Putamen (tissue), 1 donor: ENCODE measurements at regions not wholly inside any gene's neighbourhood (a gene's known extent, or its start where the extent isn't known, plus 50 kb on each side); places are given as distances from the start of the nearest gene placed in this dataset.
A peak's percentile ranks its signal among the peaks of the same experiment; 100 is the strongest.
"Not testable (repeated sequence)": the region's sequence is repeated elsewhere in the genome, so short reads cannot be mapped to it uniquely, and the experiment has no call there.

Source experiments
- DNase-seq: peaks from one replicate; pipeline ENCODE4 v3.0.0-alpha.2; 2016; ENCODE audit warnings: low spot score

- no peak for DNase-seq
These were observed 197.3 kb downstream of the UNC5CL start for GRCh38 chr6:40841721-40842120.

GRCh38 chr6:40832691-40833090 is 206.3 kb downstream of the UNC5CL start:
- peak; percentile 9 for DNase-seq

GRCh38 chr6:40831381-40831780 is 207.6 kb downstream of the UNC5CL start:
- no peak for DNase-seq

- DNase-seq, result no peak
These were observed 213.9 kb downstream of the UNC5CL start for GRCh38 chr6:40825102-40825501.

GRCh38 chr6:40823917-40824891 is 214.8 kb downstream of the UNC5CL start:
- not testable (repeated sequence) for DNase-seq

GRCh38 chr6:40822619-40823018 is 216.4 kb downstream of the UNC5CL start:
- no peak for DNase-seq

- DNase-seq, result no peak
These were observed 219.7 kb downstream of the UNC5CL start for GRCh38 chr6:40819182-40819834.

- no peak for DNase-seq
These were observed 221.7 kb downstream of the UNC5CL start for GRCh38 chr6:40817369-40817768.

- DNase-seq, result no peak
These were observed 222.4 kb downstream of the UNC5CL start for GRCh38 chr6:40816601-40817000.

- DNase-seq, result no peak
These were observed 223.3 kb downstream of the UNC5CL start for GRCh38 chr6:40815731-40816130.

GRCh38 chr6:40810171-40810570 is 223.0 kb upstream of the LRFN2 start:
- DNase-seq, result no peak

- no peak for DNase-seq
These were observed 222.5 kb upstream of the LRFN2 start for GRCh38 chr6:40809627-40810026.

- DNase-seq, result no peak
These were observed 220.3 kb upstream of the LRFN2 start for GRCh38 chr6:40807484-40807883.

GRCh38 chr6:40806256-40806864 is 219.2 kb upstream of the LRFN2 start:
- DNase-seq, result no peak

- no peak for DNase-seq
These were observed 218.2 kb upstream of the LRFN2 start for GRCh38 chr6:40805336-40805735.

GRCh38 chr6:40804905-40805304 is 217.7 kb upstream of the LRFN2 start:
- DNase-seq, result no peak

GRCh38 chr6:40803897-40804702 is 216.9 kb upstream of the LRFN2 start:
- DNase-seq, result peak; percentile 10

- DNase-seq, result no peak
These were observed 215.3 kb upstream of the LRFN2 start for GRCh38 chr6:40802481-40802880.

- no peak for DNase-seq
These were observed 212.4 kb upstream of the LRFN2 start for GRCh38 chr6:40799296-40800140.

GRCh38 chr6:40798069-40798770 is 211.1 kb upstream of the LRFN2 start:
- DNase-seq, result no peak
